Esophagus squamous epithelium (tissue), 4 donors: ENCODE measurements at regions not wholly inside any gene's neighbourhood (a gene's known extent, or its start where the extent isn't known, plus 50 kb on each side); places are given as distances from the start of the nearest gene placed in this dataset.

Source experiments
- CTCF ChIP-seq, 6 experiments: fragments of 450-650 bp in 4 of 6; fragments of 200-600 bp in 2 of 6; sonication (generic) in 2 of 6; IDR thresholded peaks; one replicate each; pipeline ENCODE4 v1.5.1; 2016 to 2019; ENCODE audit warnings: antibody characterized with exemption in 6 of 6, mild to moderate bottlenecking in 4 of 6, moderate library complexity in 4 of 6
- POLR2A ChIP-seq, 4 donors: fragments of 450-650 bp; IDR thresholded peaks; one replicate each; pipeline ENCODE4 v1.6.1; 2017; ENCODE audit warnings: antibody characterized with exemption in 4 of 4, mild to moderate bottlenecking in 4 of 4, moderate library complexity in 3 of 4

- TF ChIP-seq CTCF (IDR thresholded peaks at IDR 0.05) (no peak), POLR2A (IDR thresholded peaks at IDR 0.05) (no peak)
Measured at GRCh38 chr19:23505738-23506137, 110.5 kb upstream of the ZNF91 start.
